CD4-positive, alpha-beta T cell (primary cell): ENCODE measurements at regions not wholly inside any gene's neighbourhood (a gene's known extent, or its start where the extent isn't known, plus 50 kb on each side); places are given as distances from the start of the nearest gene placed in this dataset.

Experiments
- ATAC-seq: fragments of 200-7000 bp; cut with Tn5 transposase; one replicate; pipeline ENCODE4 v1.10.0; 2022; ENCODE audit warnings: mild to moderate bottlenecking; ENCODE audit not compliant: poor library complexity
- CTCF ChIA-PET: fragments of 350-600 bp; sonication (Branson Sonifier 250); formaldehyde crosslinking; loops from one replicate; lab custom pipeline; 2021; ENCODE audit warnings: antibody characterized with exemption, inconsistent platforms; lab: Charles Lee
- POLR2A ChIA-PET: fragments of 350-600 bp; sonication (Branson Sonifier 250); formaldehyde crosslinking; loops from one replicate; lab custom pipeline; 2021; ENCODE audit warnings: antibody characterized with exemption, inconsistent platforms; lab: Charles Lee
- DNase-seq, 14 experiments: peaks; one replicate each; pipeline ENCODE4 v3.0.0-alpha.2; 2013 to 2020; ENCODE audit warnings: mixed read lengths in 2 of 14
- H3K27ac ChIP-seq, 2 donors: one replicate each; pipeline versions ENCODE4 v1.5.1 to v1.7.0; 2013; ENCODE audit warnings: low read length in 2 of 2, low read depth in 1 of 2, mild to moderate bottlenecking in 1 of 2
- H3K27me3 ChIP-seq, 2 experiments: 1 replicate in 1 of 2; 2 replicates in 1 of 2; pipeline versions ENCODE4 v1.6.1 to v1.7.0; 2013; ENCODE audit warnings: low read length in 2 of 2, control low read depth in 1 of 2, mild to moderate bottlenecking in 1 of 2, moderate library complexity in 1 of 2; ENCODE audit not compliant: insufficient read depth in 2 of 2, control insufficient read depth in 1 of 2
- H3K36me3 ChIP-seq: one replicate; pipeline ENCODE4 v1.6.1; 2013; ENCODE audit warnings: low read length, control low read depth; ENCODE audit not compliant: insufficient read depth
- H3K4me1 ChIP-seq: one replicate; pipeline ENCODE4 v1.6.1; 2013; ENCODE audit warnings: low read length, control low read depth; ENCODE audit not compliant: insufficient read depth
- H3K4me3 ChIP-seq: one replicate; pipeline ENCODE4 v1.5.1; 2013; ENCODE audit warnings: mild to moderate bottlenecking, low read length, moderate library complexity
- H3K9me3 ChIP-seq, 2 experiments: 1 replicate in 1 of 2; 2 replicates in 1 of 2; pipeline versions ENCODE4 v1.6.1 to v1.7.0; 2013; ENCODE audit warnings: low read length in 2 of 2, mild to moderate bottlenecking in 2 of 2, control low read depth in 1 of 2, moderate library complexity in 1 of 2; ENCODE audit not compliant: control insufficient read depth in 1 of 2, insufficient read depth in 1 of 2
- H3K27ac Mint-ChIP-seq: one replicate; pipeline ENCODE4 v1.8.0; 2020; ENCODE audit warnings: mixed read lengths
- H3K27me3 Mint-ChIP-seq: one replicate; pipeline ENCODE4 v1.8.0; 2021; ENCODE audit warnings: mixed read lengths
- H3K36me3 Mint-ChIP-seq: one replicate; pipeline ENCODE4 v1.8.0; 2021; ENCODE audit warnings: low read depth, mixed read lengths
- H3K4me1 Mint-ChIP-seq: one replicate; pipeline ENCODE4 v1.8.0; 2021; ENCODE audit warnings: low read depth, mixed read lengths
- H3K4me3 Mint-ChIP-seq: one replicate; pipeline ENCODE4 v1.8.0; 2020; ENCODE audit warnings: mild to moderate bottlenecking, mixed read lengths
- H3K9me3 Mint-ChIP-seq: one replicate; pipeline ENCODE4 v1.8.0; 2020; ENCODE audit warnings: mixed read lengths
- CTCF ChIP-seq: fragments of 200-600 bp; IDR thresholded peaks from one replicate; pipeline ENCODE4 v1.8.0; 2022; ENCODE audit warnings: antibody characterized with exemption, mild to moderate bottlenecking
- intact Hi-C, 2 experiments: fragments of 100-400 bp; cut with DNase I in 1 of 2; cut with micrococcal nuclease in 1 of 2; formaldehyde crosslinking; loops; one replicate each; pipeline versions ENCODE4 v1.15.1 to v1.9.0; 2023 to 2025; cut with DNase I, micrococcal nuclease

GRCh38 chr12:91483471-91483985 is 300.9 kb upstream of the DCN start:
- DNase-seq (no peak), ATAC-seq (no peak)
- Mint-ChIP-seq H3K4me1 (no peaks in the 10 kb centered on the region), H3K9me3 (no peaks in the 10 kb centered on the region), H3K27ac (no peak overlapping the region), H3K36me3 (no peaks in the 10 kb centered on the region), H3K27me3 (peaks cover 5% of the 10 kb centered on the region), H3K4me3 (no peak overlapping the region)
- CTCF ChIA-PET = no interaction called here
- POLR2A ChIA-PET = no interaction called here
- Histone ChIP-seq H3K36me3 (no peaks in the 10 kb centered on the region), H3K27me3 (no peaks in the 10 kb centered on the region), H3K27ac (no peak overlapping the region), H3K9me3 (no peaks in the 10 kb centered on the region), H3K4me1 (no peaks in the 10 kb centered on the region), H3K4me3 (no peak overlapping the region)
- TF ChIP-seq CTCF = no peak
- intact Hi-C loops = no loop called here

GRCh38 chr12:91482231-91482630 is 299.6 kb upstream of the DCN start:
- Histone ChIP-seq H3K27me3 (no peaks in the 10 kb centered on the region), H3K27ac (no peak overlapping the region), H3K36me3 (no peaks in the 10 kb centered on the region), H3K4me1 (no peaks in the 10 kb centered on the region), H3K9me3 (no peaks in the 10 kb centered on the region), H3K4me3 (no peak overlapping the region)
- Mint-ChIP-seq H3K4me3 (no peak overlapping the region), H3K4me1 (no peaks in the 10 kb centered on the region), H3K27ac (no peak overlapping the region), H3K36me3 (no peaks in the 10 kb centered on the region), H3K9me3 (no peaks in the 10 kb centered on the region), H3K27me3 (no peaks in the 10 kb centered on the region)
- intact Hi-C loops = no loop called here
- POLR2A ChIA-PET = no interaction called here
- TF ChIP-seq CTCF = no peak
- DNase-seq = no peak
- no peak for ATAC-seq
- CTCF ChIA-PET = interaction anchor here (1.0 kb wide), 1 partner anchor 1024 kb away, joined by 3 read pairs; no protein-coding TSS in a partner anchor

- H3K27me3 Mint-ChIP-seq = peaks cover 7% of the 10 kb centered on the region
- CTCF ChIA-PET = no interaction called here
- no peak for ATAC-seq
- H3K27ac ChIP-seq = no peak overlapping the region
- H3K4me1 ChIP-seq = no peaks in the 10 kb centered on the region
- no peaks in the 10 kb centered on the region for H3K9me3 ChIP-seq
- H3K4me1 Mint-ChIP-seq = no peaks in the 10 kb centered on the region
- H3K27me3 ChIP-seq = no peaks in the 10 kb centered on the region
- POLR2A ChIA-PET = no interaction called here
- no peak overlapping the region for H3K27ac Mint-ChIP-seq
- no peaks in the 10 kb centered on the region for H3K9me3 Mint-ChIP-seq
- no peak for TF ChIP-seq CTCF
- H3K36me3 ChIP-seq = no peaks in the 10 kb centered on the region
- intact Hi-C loops = no loop called here
- H3K4me3 ChIP-seq = no peak overlapping the region
- H3K36me3 Mint-ChIP-seq = no peaks in the 10 kb centered on the region
- DNase-seq = no peak
- H3K4me3 Mint-ChIP-seq = no peak overlapping the region
Observed at GRCh38 chr12:91478500-91478899, 295.9 kb upstream of the DCN start.
